ENCODE measurements at regions not wholly inside any gene's neighbourhood (a gene's known extent, or its start where the extent isn't known, plus 50 kb on each side); places are given as distances from the start of the nearest gene placed in this dataset.

- no peak for DNase-seq
These were observed 138.6 kb upstream of the FGGY start for GRCh38 chr1:59158321-59158720.

DNA sequence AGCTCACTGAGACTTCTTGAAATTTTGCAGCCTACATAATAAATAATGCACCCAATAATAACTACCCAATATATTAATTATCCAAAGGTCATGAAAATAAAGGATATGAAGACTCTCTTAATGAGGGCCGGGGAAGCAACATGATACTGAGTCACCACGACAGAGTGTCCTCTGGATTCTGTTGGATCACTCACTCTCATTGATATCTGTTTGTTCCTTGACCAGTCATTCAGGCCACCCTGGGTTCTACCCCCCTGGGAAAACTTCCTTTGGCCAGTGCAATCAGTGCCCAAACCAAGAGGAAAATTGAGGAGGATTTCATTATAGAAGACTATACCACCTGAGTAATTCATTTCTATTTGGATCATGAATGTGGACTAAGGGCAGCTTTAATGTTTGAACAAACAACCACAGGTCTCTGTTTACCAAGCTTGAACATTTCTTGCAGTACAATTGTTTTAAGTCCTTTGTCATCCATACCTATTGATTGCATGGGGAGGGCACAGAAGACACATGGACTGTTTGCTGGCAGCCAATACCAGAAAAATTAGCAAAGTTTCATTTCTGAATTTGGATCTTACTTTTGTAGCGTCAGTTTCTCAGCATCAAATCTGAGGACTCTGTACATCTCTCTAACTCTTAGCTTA, 137.2 kb upstream of the FGGY start:
- DNase-seq: no peak

DNA sequence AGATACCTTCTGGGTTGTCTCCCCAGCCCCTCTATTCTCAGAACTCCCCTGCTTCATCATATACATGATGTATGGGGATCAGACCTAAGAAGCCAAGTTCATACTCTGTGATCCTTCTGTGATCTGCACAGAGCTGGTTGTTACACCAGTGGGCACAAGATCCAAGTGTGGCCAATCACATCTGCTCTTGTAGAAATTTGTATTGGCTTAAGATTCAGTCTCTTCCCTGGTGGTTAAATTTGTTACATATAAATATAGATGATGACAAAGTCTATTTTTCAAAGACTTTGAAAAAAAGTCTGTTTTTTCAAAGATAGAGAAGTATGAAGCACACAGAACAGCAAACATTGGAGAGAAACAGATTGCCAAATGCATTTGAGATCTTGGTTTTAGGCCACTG, 135.8 kb upstream of the FGGY start:
- DNase-seq: no peak

- no peak for DNase-seq
These were observed 134.2 kb upstream of the FGGY start for GRCh38 chr1:59162665-59163064.

GRCh38 chr1:59163268-59164092, 133.4 kb upstream of the FGGY start:
- no peak for DNase-seq

DNA sequence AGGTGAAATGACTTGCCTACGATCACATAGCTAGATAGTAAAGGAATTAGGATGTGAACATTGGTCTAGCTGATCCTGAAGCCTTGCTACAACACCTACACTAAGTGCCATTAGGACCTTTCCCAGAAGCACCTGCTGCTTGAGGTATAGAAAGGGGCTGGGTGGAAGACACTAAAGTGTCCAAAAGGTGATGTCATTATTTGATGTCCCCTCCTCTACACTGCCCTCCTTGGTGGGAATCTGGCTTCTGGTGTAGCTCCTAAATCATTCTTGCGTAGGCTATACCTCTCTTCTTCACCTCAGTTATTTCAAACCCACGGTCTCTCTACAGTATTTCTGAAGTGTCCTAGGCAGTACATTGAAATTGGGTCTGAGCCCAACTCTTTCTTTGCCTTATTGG, 132.5 kb upstream of the FGGY start:
- DNase-seq: no peak

- DNase-seq: no peak
These were observed 131.5 kb upstream of the FGGY start for GRCh38 chr1:59165353-59165752.

- DNase-seq: no peak
These were observed 127.2 kb upstream of the FGGY start for GRCh38 chr1:59169703-59170102.

DNA sequence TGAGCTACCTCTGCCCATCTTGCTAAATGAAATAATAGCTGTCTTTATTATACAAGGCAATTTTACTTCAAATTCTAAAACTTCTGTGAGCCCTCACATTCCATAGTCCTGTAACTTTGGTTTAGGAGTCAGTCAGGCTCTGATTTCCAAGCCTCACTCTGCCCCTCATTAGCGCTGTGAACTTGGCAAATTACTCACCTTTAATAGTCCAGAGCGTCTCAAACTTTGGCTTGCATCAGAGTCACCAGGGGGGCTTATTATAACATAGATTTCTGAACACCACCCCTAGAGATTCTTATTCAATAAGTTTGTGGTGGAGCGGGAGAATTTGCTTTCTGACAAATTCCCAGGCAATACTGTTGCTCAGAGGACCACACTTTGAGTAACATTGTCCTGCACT, 126.2 kb upstream of the FGGY start:
- no peak for DNase-seq

- no peak for DNase-seq
These were observed 125.1 kb upstream of the FGGY start for GRCh38 chr1:59171788-59172187.

GRCh38 chr1:59172693-59173092, 124.2 kb upstream of the FGGY start:
- DNase-seq: no peak

DNA sequence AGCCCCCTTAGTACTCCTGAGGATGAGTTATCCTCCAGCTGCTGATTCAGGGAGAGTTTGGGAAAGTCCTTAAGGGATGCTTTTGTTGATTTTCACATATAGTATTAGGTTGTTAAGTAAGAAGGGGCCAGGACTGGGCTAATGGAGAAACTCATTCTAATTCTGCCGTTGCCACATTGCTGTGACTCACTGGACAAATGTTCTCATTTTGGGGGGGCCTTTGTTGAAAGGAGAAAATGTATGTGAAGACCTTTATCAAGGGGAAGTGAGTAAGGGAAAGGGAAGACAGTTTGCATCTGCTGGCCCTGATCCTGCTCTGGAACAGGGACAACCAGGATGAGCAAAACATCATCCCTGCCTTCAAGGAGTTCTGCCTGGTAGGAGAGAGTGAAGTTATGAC, 123.2 kb upstream of the FGGY start:
- no peak for DNase-seq

- no peak for DNase-seq
These were observed 120.4 kb upstream of the FGGY start for GRCh38 chr1:59176471-59176870.

DNA sequence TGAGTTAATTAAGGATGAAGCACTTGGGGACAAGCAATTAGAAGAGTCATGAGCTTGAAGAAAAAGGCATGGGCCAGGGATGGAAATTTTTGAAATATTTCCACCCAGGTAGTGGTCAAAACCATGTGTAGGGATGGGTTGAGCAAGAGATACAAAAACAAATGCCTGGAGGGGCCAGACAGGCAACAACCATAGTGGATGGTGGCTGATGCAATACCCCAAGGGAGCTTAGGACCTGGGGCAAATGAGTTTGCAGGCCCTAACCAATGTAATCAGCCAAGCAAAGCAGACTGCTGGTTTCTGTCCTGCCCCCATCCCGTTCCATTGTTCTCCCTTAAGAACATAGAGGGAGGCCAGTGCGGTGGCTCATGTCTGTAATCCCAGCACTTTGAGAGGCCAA, 119.1 kb upstream of the FGGY start:
- DNase-seq: no peak

GRCh38 chr1:59178339-59179187, 118.3 kb upstream of the FGGY start:
- DNase-seq: no peak

GRCh38 chr1:59179673-59180072, 117.2 kb upstream of the FGGY start:
- no peak for DNase-seq

DNA sequence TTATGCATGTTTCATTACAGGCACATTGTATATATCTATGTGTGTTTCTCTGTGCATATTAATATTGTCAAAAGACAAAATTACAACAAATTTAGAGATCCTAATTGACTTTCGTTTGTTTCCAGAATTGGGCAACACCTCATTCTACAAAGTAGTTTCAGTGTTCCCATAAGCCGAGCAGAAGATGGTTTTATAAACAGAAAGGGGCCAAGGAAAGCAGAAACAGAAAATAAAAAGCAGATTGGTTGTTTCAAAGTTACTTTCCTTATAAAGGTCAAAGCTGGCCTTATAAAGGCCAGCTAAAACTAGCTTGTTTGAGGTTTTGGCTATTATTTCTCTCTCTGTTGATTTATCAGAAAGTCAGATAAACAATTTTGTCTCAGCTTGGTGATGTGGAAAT, 116.2 kb upstream of the FGGY start:
- no peak for DNase-seq

DNA sequence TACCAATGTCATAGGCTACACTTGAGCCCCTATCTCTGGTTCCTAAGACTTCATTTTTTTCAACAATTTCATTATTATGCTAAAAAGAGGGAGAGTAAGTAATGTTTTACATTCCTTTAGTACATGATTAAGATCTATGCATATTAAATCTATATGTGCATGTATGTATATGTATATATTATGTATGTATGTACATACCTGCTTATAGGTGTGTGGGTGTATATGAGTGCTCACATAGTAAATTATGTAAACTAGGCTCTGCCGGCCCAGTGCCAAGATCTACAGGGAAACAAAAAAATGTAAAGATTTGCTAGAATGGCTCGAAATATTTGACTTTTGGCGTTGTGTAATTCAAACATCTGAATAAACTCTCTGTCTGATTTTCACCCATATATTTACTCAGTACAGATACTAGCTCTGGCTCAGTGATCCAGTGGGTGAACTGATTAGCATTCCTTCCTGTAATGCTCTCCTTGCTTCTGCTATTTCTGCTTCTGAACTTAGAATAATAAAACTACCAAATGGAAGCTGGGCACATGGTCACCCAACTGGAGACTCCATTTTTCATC, 113.1 kb upstream of the FGGY start:
- DNase-seq: no peak

DNA sequence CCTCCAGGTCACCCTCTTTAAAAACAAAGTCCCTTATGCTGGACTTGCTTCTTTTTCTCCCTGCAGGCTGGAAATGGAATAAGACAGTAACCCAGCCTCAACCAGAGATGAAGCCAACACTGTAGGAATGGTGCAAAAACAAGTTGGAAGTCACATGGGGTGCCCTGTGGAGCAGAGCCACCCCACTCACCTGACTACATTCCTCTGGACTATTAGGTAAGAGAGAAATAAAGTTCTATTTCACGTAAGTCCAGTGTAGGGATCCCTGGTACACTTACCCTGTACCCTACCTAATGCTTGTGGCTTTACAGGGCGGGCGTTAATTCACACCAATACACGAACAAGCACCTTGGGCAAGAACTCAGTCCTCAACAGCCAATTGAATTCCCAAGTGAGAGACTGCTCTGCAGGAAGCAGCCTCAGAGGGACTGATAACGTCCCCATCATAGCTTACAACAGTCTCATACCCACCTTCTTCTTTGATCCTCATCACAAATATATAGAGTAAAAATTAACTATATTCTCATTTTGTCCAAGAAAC, 112.5 kb upstream of the FGGY start:
- DNase-seq: no peak

DNA sequence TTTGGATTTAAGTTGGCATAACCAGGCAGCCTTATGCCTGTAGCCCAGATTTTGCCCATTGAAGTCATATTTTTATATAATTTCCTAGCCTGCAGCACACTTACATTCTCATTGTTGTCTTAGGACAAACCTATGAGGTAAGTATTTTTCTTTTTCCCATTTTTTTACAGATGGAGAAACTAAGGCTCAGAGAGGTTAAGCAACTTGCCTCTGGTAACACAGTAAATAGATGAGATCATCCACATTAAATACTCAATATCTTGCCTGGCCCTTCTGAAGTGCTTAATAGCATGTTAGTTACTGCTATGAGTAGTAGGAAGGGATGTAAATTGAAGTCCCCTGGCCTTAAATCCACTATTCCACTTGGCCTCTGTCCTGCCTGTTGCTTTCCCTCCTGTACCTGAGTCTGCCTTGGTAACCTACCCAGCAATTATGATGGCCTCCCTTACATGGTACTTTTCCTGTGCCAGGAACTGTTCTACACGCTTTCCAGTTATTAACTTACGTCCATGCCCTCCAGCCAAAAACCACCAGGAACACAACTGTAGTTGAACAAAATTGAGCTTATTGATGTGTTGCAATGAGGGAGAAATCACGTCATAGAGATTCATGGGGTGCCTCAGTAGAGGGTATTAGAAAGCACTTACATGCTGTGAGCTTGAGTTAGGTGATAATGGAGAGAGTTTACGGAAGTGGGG, 111.6 kb upstream of the FGGY start:
- DNase-seq: no peak

GRCh38 chr1:59186656-59187055, 110.2 kb upstream of the FGGY start:
- DNase-seq: peak; percentile 60

- no peak for DNase-seq
These were observed 108.3 kb upstream of the FGGY start for GRCh38 chr1:59188413-59189213.
